ENCODE measurements at regions not wholly inside any gene's neighbourhood (a gene's known extent, or its start where the extent isn't known, plus 50 kb on each side); places are given as distances from the start of the nearest gene placed in this dataset.

- Histone ChIP-seq H3K9me3 (replicated peaks; ENCODE audit: control insufficient read depth, insufficient read depth, low read length) (no peaks in the 10 kb centered on the region), H3K79me2 (ENCODE audit: control insufficient read depth, insufficient read depth, low read length) (no peaks in the 10 kb centered on the region), H3K4me1 (ENCODE audit: control insufficient read depth, extremely low read depth, insufficient read depth, low read length) (no peaks in the 10 kb centered on the region), H2AFZ (ENCODE audit: low read depth, low read length) (no peak overlapping the region), H3K36me3 (ENCODE audit: control insufficient read depth in 2 of 2, extremely low read depth in 1 of 2, insufficient read depth in 2 of 2, low read length in 2 of 2) (no peaks in the 10 kb centered on the region), H3K4me3 (replicated peaks in 1 of 3; ENCODE audit: insufficient read depth in 1 of 3, low read depth in 1 of 3, low read length in 3 of 3) (no peak overlapping the region), H3K9ac (replicated peaks; ENCODE audit: extremely low read depth, insufficient read depth, low read length) (no peak overlapping the region), H4K20me1 (replicated peaks; ENCODE audit: control insufficient read depth, extremely low read depth, insufficient read depth, low read length) (no peaks in the 10 kb centered on the region), H3K9me1 (replicated peaks; ENCODE audit: control insufficient read depth, extremely low read depth, insufficient read depth, low read length) (no peaks in the 10 kb centered on the region), H3K27me3 (ENCODE audit: control insufficient read depth in 2 of 2, insufficient read depth in 2 of 2, low read length in 2 of 2) (no peaks in the 10 kb centered on the region), H3K27ac (ENCODE audit: insufficient read depth, low read depth, low read length) (no peak overlapping the region), H3K4me2 (ENCODE audit: insufficient read depth, low read length) (no peak overlapping the region)
- FAIRE-seq: no peak
- CTCF ChIA-PET: no interaction called here
- no TSS peak for BruUV-seq (replicated peaks)
- DNase-seq (ENCODE audit: low read depth, low spot score): no peak
- dilution Hi-C loops (cut with MboI; ENCODE audit: extremely low pct_ligation_motif_present, low sequenced_read_pairs): no loop called here
- TF ChIP-seq JUN (IDR thresholded peaks at IDR 0.05; ENCODE audit: borderline replicate concordance, insufficient read depth, insufficient read length, low read depth): peak; percentile 22
- peak; percentile 9 for TF ChIP-seq FOS (IDR thresholded peaks at IDR 0.05; ENCODE audit: borderline replicate concordance, insufficient read depth, low read length)
- no peak for TF ChIP-seq MYC (IDR thresholded peaks at IDR 0.05; ENCODE audit: low read depth, low read length)
- no peak for TF ChIP-seq POLR2A (IDR thresholded peaks at IDR 0.05; ENCODE audit: low read depth, low read length)
- POLR2A ChIA-PET: no interaction called here
- intact Hi-C loops (cut with micrococcal nuclease): no loop called here
These were observed 171.7 kb upstream of the HCCS start for GRCh38 chrX:10939424-10939823.

GRCh38 chrX:10944136-10944885 lies 166.8 kb upstream of the HCCS start:
- DNase-seq (ENCODE audit: low read depth, low spot score) (no peak), FAIRE-seq (no peak)
- Histone ChIP-seq H4K20me1 (replicated peaks; ENCODE audit: control insufficient read depth, extremely low read depth, insufficient read depth, low read length) (no peaks in the 10 kb centered on the region), H3K9me3 (replicated peaks; ENCODE audit: control insufficient read depth, insufficient read depth, low read length) (no peaks in the 10 kb centered on the region), H2AFZ (ENCODE audit: low read depth, low read length) (no peak overlapping the region), H3K4me3 (replicated peaks in 1 of 3; ENCODE audit: insufficient read depth in 1 of 3, low read depth in 1 of 3, low read length in 3 of 3) (no peak overlapping the region), H3K9ac (replicated peaks; ENCODE audit: extremely low read depth, insufficient read depth, low read length) (no peak overlapping the region), H3K4me2 (ENCODE audit: insufficient read depth, low read length) (no peak overlapping the region), H3K4me1 (ENCODE audit: control insufficient read depth, extremely low read depth, insufficient read depth, low read length) (no peaks in the 10 kb centered on the region), H3K36me3 (ENCODE audit: control insufficient read depth in 2 of 2, extremely low read depth in 1 of 2, insufficient read depth in 2 of 2, low read length in 2 of 2) (no peaks in the 10 kb centered on the region), H3K9me1 (replicated peaks; ENCODE audit: control insufficient read depth, extremely low read depth, insufficient read depth, low read length) (no peaks in the 10 kb centered on the region), H3K27me3 (ENCODE audit: control insufficient read depth in 2 of 2, insufficient read depth in 2 of 2, low read length in 2 of 2) (no peaks in the 10 kb centered on the region), H3K79me2 (ENCODE audit: control insufficient read depth, insufficient read depth, low read length) (no peaks in the 10 kb centered on the region), H3K27ac (ENCODE audit: insufficient read depth, low read depth, low read length) (no peak overlapping the region)
- dilution Hi-C loops (cut with MboI; ENCODE audit: extremely low pct_ligation_motif_present, low sequenced_read_pairs): no loop called here
- TF ChIP-seq JUN (IDR thresholded peaks at IDR 0.05; ENCODE audit: borderline replicate concordance, insufficient read depth, insufficient read length, low read depth): no peak
- no peak for TF ChIP-seq MYC (IDR thresholded peaks at IDR 0.05; ENCODE audit: low read depth, low read length)
- no peak for TF ChIP-seq FOS (IDR thresholded peaks at IDR 0.05; ENCODE audit: borderline replicate concordance, insufficient read depth, low read length)
- TF ChIP-seq, protein P1, sequence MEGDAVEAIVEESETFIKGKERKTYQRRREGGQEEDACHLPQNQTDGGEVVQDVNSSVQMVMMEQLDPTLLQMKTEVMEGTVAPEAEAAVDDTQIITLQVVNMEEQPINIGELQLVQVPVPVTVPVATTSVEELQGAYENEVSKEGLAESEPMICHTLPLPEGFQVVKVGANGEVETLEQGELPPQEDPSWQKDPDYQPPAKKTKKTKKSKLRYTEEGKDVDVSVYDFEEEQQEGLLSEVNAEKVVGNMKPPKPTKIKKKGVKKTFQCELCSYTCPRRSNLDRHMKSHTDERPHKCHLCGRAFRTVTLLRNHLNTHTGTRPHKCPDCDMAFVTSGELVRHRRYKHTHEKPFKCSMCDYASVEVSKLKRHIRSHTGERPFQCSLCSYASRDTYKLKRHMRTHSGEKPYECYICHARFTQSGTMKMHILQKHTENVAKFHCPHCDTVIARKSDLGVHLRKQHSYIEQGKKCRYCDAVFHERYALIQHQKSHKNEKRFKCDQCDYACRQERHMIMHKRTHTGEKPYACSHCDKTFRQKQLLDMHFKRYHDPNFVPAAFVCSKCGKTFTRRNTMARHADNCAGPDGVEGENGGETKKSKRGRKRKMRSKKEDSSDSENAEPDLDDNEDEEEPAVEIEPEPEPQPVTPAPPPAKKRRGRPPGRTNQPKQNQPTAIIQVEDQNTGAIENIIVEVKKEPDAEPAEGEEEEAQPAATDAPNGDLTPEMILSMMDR (IDR thresholded peaks at IDR 0.05; ENCODE audit: extremely low read depth in 1 of 2, insufficient read depth in 1 of 2, low read depth in 1 of 2, low read length in 2 of 2): no peak
- TF ChIP-seq POLR2AphosphoS5 (IDR thresholded peaks at IDR 0.05; ENCODE audit: insufficient read depth, low read depth, low read length): no peak
- no peak for TF ChIP-seq POLR2A (IDR thresholded peaks at IDR 0.05; ENCODE audit: low read depth, low read length)
- TF ChIP-seq MAX (IDR thresholded peaks at IDR 0.05; ENCODE audit: insufficient read depth, insufficient read length): no peak
- TF ChIP-seq EZH2 (IDR thresholded peaks at IDR 0.05; ENCODE audit: borderline replicate concordance, low read depth, low read length, severe bottlenecking): no peak
- no peak for TF ChIP-seq GATA2 (IDR thresholded peaks at IDR 0.05; ENCODE audit: insufficient read depth, insufficient read length, low read depth, low read length)
- CTCF ChIA-PET: no interaction called here
- intact Hi-C loops (cut with micrococcal nuclease): no loop called here
- BruUV-seq (replicated peaks): no TSS peak
- POLR2A ChIA-PET: no interaction called here

Data from endothelial cell of umbilical vein (primary cell).